Breast epithelium (tissue), 4 donors: ENCODE measurements at regions not wholly inside any gene's neighbourhood (a gene's known extent, or its start where the extent isn't known, plus 50 kb on each side); places are given as distances from the start of the nearest gene placed in this dataset.
A peak's percentile ranks its signal among the peaks of the same experiment; 100 is the strongest.

Experiments
- DNase-seq, 2 donors: peaks; one replicate each; pipeline ENCODE4 v3.0.0-alpha.2; 2019; ENCODE audit warnings: low spot score in 2 of 2
- H3K27ac ChIP-seq, 2 donors: fragments of 200-600 bp; sonication (generic) in 1 of 2; one replicate each; pipeline ENCODE4 v1.5.1; 2016 to 2019; ENCODE audit warnings: mild to moderate bottlenecking in 1 of 2
- H3K27me3 ChIP-seq, 2 donors: fragments of 200-600 bp; sonication (generic) in 1 of 2; one replicate each; pipeline versions ENCODE4 v1.5.1 to v1.6.0; 2017 to 2019; ENCODE audit warnings: control low read depth in 1 of 2, mild to moderate bottlenecking in 1 of 2
- H3K36me3 ChIP-seq: fragments of 200-600 bp; one replicate; pipeline ENCODE4 v1.5.1; 2019
- H3K4me1 ChIP-seq, 2 donors: fragments of 200-600 bp; sonication (generic); one replicate each; pipeline ENCODE4 v1.5.1; 2016 to 2019; ENCODE audit warnings: control low read depth in 1 of 2
- H3K4me3 ChIP-seq, 3 donors: fragments of 200-600 bp; sonication (generic); 1 replicate in 2 of 3; 2 replicates in 1 of 3; pipeline ENCODE4 v1.5.1; 2016 to 2019; ENCODE audit warnings: mild to moderate bottlenecking in 3 of 3, moderate library complexity in 2 of 3
- H3K9me3 ChIP-seq, 2 donors: fragments of 200-600 bp; sonication (generic) in 1 of 2; one replicate each; pipeline ENCODE4 v1.5.1; 2016 to 2019; ENCODE audit warnings: control low read depth in 1 of 2
- POLR2A ChIP-seq: fragments of 450-650 bp; IDR thresholded peaks from one replicate; pipeline ENCODE4 v1.6.1; 2016; ENCODE audit warnings: antibody characterized with exemption, mild to moderate bottlenecking, moderate library complexity
- POLR2AphosphoS5 ChIP-seq, 3 donors: sonication (generic); formaldehyde crosslinking; IDR thresholded peaks; one replicate each; pipeline ENCODE4 v1.6.1; 2017; ENCODE audit warnings: antibody characterized with exemption in 3 of 3
- intact Hi-C: fragments of 100-400 bp; cut with DNase I; formaldehyde crosslinking; loops from one replicate; pipeline ENCODE4 v1.15.1; 2023; ENCODE audit warnings: low total_unique reads
- TF ChIP-seq, protein P1 (sequence below), 3 donors: fragments of 450-650 bp; IDR thresholded peaks; one replicate each; pipeline ENCODE4 v1.5.1; 2016 to 2017; ENCODE audit warnings: antibody characterized with exemption in 3 of 3, mild to moderate bottlenecking in 3 of 3, moderate library complexity in 3 of 3

DNA sequence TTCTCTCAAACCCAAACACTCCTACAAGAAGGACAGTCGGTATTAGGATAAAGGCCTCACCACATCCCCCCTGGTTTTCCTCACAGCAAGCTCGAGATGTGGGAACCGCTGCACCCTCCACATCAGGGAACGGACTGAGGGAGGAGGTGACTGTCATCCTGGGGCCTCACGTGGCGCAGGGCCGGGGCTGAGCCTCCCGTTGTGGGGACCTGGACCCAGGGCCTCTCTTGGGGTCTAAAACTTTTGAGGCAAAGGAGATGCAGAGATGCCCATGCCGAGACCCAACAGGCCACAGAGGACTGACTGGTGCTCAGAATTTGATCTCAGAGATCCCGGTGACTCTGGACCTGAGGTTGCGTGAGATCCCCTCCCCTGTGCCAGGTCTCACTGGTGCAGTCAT lies 72.7 kb downstream of the MRPL36 start:
- TF ChIP-seq POLR2A: no peak
- TF ChIP-seq POLR2AphosphoS5 (IDR thresholded peaks at IDR 0.05): no peak
- TF ChIP-seq, protein P1, sequence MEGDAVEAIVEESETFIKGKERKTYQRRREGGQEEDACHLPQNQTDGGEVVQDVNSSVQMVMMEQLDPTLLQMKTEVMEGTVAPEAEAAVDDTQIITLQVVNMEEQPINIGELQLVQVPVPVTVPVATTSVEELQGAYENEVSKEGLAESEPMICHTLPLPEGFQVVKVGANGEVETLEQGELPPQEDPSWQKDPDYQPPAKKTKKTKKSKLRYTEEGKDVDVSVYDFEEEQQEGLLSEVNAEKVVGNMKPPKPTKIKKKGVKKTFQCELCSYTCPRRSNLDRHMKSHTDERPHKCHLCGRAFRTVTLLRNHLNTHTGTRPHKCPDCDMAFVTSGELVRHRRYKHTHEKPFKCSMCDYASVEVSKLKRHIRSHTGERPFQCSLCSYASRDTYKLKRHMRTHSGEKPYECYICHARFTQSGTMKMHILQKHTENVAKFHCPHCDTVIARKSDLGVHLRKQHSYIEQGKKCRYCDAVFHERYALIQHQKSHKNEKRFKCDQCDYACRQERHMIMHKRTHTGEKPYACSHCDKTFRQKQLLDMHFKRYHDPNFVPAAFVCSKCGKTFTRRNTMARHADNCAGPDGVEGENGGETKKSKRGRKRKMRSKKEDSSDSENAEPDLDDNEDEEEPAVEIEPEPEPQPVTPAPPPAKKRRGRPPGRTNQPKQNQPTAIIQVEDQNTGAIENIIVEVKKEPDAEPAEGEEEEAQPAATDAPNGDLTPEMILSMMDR (IDR thresholded peaks at IDR 0.05): no peak
- H3K27me3 ChIP-seq: peaks cover 0 to 16% of the 10 kb centered on the region in 2 donors

DNA sequence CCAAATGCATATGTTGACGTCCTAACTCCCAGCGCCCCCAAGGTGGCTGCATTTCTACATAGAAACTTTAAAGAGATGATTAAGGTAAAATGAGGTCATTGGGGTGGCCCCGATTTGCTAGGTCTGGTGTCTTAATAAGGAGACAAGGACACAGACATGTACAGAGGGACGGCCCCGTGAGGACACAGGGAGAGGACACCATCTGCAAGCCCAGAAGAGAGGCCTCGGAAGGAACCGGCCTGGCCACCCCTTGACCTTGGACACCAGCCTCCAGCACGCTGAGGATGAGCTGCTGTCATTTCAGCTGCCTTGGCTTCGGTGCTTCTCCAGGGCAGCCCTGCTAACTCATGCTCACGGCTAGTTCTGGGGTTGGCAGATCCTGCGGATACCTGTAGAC lies 73.2 kb downstream of the MRPL36 start:
- intact Hi-C loops: no loop called here
- H3K27ac ChIP-seq: no peak overlapping the region
- H3K4me3 ChIP-seq: no peak overlapping the region
- no peaks in the 10 kb centered on the region for H3K9me3 ChIP-seq
- no peaks in the 10 kb centered on the region for H3K36me3 ChIP-seq
- TF ChIP-seq POLR2AphosphoS5 (IDR thresholded peaks at IDR 0.05) (no peak), POLR2A (no peak)
- TF ChIP-seq, protein P1 (IDR thresholded peaks at IDR 0.05): no peak
- peaks cover 0 to 16% of the 10 kb centered on the region in 2 donors for H3K27me3 ChIP-seq
- no peak for DNase-seq
- H3K4me1 ChIP-seq: no peaks in the 10 kb centered on the region

More for the DNA sequence above, 72.7 kb downstream of the MRPL36 start:
- DNase-seq: no peak
- H3K4me3 ChIP-seq: no peak overlapping the region
- intact Hi-C loops: no loop called here
- no peaks in the 10 kb centered on the region for H3K36me3 ChIP-seq
- no peak overlapping the region for H3K27ac ChIP-seq
- no peaks in the 10 kb centered on the region for H3K4me1 ChIP-seq
- no peaks in the 10 kb centered on the region for H3K9me3 ChIP-seq

DNA sequence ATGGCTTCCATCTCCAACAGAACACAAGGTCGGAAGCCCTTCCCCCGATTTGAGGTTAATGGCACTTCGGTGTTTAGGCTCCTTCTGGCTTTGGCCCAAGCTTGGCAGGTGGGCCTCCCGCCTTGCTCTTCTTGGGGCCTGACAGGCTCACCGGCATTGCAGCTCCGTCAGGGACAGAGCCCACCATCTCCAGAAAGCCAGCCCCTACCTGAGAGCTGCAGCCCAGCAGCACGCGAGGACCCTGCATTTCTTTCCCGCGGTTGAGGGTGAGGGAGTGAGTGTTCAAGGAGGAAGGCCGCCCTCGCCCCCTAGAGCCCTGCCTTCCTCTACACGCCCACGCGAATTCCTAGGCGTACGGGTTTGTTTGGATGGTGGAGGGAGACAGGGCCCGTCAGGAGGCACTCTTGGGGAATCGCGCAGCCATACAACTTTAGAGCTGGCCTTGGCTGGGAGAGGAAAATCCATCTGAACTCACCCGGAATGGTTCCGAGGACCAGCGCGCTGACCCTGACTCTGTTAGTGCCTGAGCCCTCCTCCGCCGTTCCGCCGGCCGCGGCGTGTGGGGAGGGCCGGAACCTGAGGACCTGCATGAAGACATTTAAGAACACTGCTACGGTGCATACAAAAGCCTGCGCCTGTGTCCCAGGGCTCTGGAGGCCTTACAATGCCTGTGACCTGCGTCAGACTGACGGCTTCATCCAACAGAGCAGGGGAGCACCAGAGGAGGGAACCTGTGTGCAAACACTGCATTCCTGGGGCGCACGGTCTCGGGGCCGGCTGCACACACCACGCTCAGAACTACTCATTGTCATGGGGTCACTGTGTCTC lies 73.8 kb downstream of the MRPL36 start:
- H3K4me1 ChIP-seq: no peaks in the 10 kb centered on the region
- peak overlapping the region in 1 of 3 donors; percentile 25 for H3K4me3 ChIP-seq
- DNase-seq: peak in 1 of 2 donors; percentile 34
- no peaks in the 10 kb centered on the region for H3K9me3 ChIP-seq
- peaks cover 0 to 16% of the 10 kb centered on the region in 2 donors for H3K27me3 ChIP-seq
- H3K27ac ChIP-seq: no peak overlapping the region
- no peaks in the 10 kb centered on the region for H3K36me3 ChIP-seq
- TF ChIP-seq POLR2AphosphoS5 (IDR thresholded peaks at IDR 0.05) (no peak), POLR2A (no peak)
- TF ChIP-seq, protein P1 (IDR thresholded peaks at IDR 0.05): no peak
- intact Hi-C loops: no loop called here

DNA sequence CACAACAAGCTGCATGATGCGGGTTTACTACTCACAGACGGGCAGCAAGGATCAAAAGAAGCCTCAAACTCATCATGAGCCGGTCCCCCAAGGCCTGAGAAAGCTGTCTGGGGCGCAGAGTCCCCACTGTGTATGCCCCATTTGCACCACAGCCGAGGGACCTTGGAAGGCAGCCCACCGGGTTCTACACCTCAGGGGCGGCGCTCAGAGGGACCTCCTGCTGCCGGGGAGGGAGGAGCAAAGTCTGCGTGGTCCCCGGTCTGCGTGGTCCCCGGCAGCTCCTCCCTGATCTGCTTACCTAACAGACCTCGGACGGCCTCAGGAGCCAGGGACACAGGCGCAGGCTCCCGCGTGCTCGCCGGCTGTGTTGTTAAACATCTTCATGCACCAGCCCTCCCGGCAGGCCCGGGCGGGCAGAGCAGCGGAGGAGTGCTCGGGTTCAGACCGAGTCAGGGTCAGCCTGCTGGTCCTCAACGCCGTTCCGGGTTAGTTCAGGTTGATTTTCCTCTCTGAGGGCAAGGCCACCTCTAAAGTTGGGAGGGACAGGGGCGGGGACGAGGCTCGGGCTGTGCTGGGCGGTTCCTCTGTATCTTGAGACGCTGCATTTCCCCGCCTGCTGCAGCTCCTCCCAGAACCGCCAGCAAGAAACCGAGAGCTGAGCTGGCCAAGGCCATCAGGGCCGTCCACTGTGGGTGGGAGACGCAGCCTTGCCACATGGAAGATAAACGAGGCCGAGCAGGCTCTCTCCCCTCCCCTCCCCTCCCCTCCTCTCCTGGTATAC lies 74.6 kb downstream of the MRPL36 start:
- no peak for TF ChIP-seq POLR2A
- TF ChIP-seq POLR2AphosphoS5 (IDR thresholded peaks at IDR 0.05): no peak
- TF ChIP-seq, protein P1 (IDR thresholded peaks at IDR 0.05): no peak
- intact Hi-C loops: no loop called here
- Histone ChIP-seq H3K4me3 (peak overlapping the region in 2 of 3 donors; percentile 11 to 25), H3K27ac (no peak overlapping the region), H3K9me3 (peaks cover 0 to 8% of the 10 kb centered on the region in 2 donors), H3K4me1 (no peaks in the 10 kb centered on the region), H3K27me3 (peaks cover 0 to 12% of the 10 kb centered on the region in 2 donors), H3K36me3 (no peaks in the 10 kb centered on the region)
- no peak for DNase-seq
